HG03439 (cell line): ENCODE measurements at regions not wholly inside any gene's neighbourhood (a gene's known extent, or its start where the extent isn't known, plus 50 kb on each side); places are given as distances from the start of the nearest gene placed in this dataset.
"Not testable (repeated sequence)": the region's sequence is repeated elsewhere in the genome, so short reads cannot be mapped to it uniquely, and the experiment has no call there.

Experiments
- ATAC-seq: cut with Tn5 transposase; IDR thresholded peaks from one replicate; pipeline ENCODE4 v1.9.1; 2021; ENCODE audit warnings: mild to moderate bottlenecking, moderate library complexity; ENCODE audit not compliant: unreplicated experiment

DNA sequence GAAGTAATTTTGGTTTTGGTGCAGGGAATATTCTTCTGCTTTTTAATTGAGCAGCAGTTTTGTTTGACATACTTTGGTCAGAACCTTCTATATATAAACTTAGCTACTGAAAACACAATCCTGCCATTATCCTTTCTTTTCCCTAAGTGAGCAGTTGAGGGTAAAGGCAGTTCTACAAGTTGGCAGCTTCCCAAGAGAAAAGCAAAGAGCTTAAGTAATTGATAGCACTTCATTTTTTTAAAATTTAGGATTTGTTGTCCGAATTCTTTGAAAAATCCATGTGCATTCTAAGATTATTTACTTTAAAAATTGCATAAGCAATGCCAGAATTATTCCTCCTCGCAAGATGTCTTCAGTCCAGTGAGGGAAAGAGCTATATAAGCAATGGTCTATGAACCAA, 1394.1 kb downstream of the FAM181B start:
- no peak for ATAC-seq

GRCh38 chr11:81337756-81338155, 1395.9 kb downstream of the FAM181B start:
- ATAC-seq = no peak

DNA sequence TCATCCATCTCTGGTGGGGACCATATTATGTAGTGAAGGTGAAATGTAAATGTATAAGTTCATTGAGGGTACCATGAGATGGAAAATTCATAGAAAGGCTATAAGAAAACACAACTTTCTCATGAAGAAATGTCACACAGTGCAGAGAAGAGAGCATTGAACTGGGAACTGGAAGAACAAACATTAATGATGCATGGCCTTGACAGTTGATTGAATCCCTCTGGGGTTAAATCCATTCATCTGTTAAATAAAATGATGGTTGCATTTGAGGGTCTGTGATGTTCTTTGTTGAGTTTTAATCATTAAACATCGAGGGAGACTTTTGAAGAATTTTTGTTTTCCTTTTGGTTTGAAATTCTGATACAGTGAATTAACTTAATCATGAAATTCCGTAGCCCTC, 1401.4 kb downstream of the FAM181B start:
- ATAC-seq = no peak

DNA sequence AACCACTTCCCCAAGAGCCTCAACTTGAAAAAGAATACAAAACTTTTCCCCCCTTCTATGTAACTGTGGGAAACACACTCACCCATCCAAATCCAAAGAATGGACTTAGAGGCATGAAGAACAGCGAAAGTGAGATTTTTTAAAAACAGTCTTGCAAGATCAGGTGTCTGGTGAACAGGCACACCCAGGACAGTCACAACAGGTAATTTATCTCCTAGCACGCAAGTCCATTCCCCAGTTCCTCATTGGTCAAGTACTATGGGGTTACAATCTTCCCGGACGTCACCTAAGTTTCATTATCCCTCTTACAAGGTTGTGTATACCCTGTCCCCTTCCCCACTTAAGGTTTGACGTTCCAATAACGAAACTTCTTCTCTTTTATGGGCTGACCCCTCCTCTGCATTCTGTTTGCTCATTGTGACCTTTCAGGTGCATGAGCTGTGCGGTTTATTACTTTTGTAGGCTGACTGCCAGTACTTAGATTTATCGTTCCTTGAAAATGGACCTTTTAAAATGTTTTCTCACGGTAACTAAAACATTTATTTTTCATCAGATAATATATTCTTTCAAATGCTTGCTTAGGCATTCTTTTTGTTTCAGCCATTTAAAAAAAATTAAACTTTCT, 1401.9 kb downstream of the FAM181B start:
- no peak for ATAC-seq

DNA sequence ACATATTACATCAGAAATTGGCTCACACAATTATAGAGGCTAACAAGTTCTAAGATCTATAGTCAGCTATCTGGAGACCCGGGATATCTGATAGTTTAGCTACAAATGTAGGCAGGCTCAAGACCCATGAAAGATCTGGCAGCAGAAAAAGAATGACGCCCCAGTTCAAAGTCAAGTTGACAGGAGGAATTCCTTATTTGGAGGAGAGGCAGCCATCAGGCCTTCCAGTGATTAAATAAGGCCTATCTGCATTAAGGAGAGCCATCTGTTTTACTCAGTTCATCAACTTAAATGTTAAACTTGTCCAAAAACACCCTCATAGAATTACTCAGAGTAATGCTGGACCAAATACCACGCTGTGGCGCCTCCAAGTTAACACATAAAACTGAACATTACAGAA, 1402.6 kb downstream of the FAM181B start:
- ATAC-seq = no peak

GRCh38 chr11:81303038-81303664, 1430.5 kb downstream of the FAM181B start:
- ATAC-seq = no peak

DNA sequence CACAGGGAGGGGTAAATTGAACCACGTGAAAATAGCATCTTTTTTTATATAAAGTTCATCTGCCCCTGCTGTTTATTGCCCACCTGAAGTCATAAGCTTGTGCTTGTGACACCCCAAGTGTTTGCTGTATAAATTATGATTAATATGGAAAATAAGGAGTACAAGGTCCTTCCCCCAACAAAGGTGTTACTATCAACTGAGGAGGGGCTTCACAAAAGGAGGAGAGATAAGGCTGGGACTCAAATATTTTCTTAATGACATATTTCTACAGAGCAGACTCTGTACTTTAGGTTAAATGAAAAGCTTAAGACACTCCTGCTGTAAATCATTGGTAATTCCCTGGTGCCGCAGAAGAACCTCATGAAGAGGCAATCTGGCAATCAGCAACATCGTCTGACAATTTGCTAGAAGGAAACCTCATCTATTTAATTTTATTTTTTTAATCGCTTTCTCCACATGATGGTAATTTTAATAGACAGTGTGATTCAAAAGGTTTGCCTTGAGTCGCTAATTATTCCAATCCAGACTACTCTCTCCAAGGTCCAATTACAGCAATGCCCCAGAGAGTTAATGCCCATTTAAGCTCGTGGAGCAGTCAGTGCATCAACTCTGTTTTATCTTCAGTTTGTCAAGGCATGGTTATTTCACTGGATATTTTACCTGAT, 1432.4 kb downstream of the FAM181B start:
- no peak for ATAC-seq

GRCh38 chr11:81286959-81287358, 1446.7 kb downstream of the FAM181B start:
- no peak for ATAC-seq

DNA sequence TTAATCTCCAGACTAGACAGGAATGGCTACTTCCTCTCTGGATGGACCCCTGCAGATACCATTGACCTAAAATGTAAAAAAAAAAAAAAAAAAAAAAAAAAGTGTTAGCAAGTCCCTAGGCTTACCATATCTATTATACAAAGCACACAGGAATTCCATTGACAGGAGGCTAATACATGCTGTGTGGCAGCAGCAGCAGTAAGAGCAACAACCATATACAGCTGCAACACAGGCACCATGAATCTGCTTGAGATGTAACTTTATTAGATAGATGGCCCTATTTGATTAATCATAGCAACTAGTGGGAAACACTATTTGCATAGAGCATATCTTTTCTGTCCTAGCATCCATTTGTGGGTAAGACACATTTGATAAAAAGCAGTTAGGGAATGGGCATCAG, 1447.1 kb downstream of the FAM181B start:
- ATAC-seq = no peak

- not testable (repeated sequence) for ATAC-seq
Observed at GRCh38 chr11:81280228-81280627, 1453.4 kb downstream of the FAM181B start.

- no peak for ATAC-seq
Observed at GRCh38 chr11:81278991-81279390, 1454.7 kb downstream of the FAM181B start.

DNA sequence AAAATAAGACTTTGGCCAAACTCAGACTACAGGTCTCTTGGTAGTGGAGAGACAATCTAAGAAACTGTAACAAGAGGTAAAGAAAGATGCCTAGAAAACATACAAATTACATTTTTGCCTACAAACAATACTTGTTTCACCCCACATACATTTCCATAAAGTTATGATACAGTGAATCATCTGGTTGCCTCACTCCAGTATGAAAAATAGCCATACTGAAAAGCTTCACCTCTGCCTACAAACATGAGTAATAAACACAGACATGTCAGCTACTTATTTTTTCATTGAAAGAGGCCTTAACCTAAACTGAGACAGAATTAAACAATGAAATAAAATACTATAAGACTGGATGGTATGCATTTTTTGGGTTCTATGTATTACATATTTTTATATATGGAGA, 1463.0 kb downstream of the FAM181B start:
- ATAC-seq = no peak

- no peak for ATAC-seq
Observed at GRCh38 chr11:81267246-81267645, 1466.4 kb downstream of the FAM181B start.

GRCh38 chr11:81259471-81259870, 1474.2 kb downstream of the FAM181B start:
- no peak for ATAC-seq

DNA sequence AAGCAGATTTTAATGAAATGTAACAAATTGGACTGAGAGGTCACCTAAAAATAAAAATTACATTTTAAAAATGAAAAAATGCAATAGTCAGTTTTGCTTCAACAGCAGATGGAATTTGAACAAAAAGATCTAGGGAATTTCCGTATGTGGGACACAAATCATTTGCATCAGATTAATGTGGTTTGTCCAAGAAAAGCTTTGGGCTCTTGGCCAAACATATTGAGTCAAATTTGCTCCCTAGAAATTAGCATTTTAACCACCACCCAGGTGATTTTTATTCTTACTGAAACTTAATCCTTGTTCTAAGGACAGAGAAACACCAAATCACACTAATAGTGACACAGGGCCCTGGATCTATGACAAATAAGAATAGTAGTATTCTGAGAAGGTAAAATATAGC, 1477.8 kb downstream of the FAM181B start:
- no peak for ATAC-seq

DNA sequence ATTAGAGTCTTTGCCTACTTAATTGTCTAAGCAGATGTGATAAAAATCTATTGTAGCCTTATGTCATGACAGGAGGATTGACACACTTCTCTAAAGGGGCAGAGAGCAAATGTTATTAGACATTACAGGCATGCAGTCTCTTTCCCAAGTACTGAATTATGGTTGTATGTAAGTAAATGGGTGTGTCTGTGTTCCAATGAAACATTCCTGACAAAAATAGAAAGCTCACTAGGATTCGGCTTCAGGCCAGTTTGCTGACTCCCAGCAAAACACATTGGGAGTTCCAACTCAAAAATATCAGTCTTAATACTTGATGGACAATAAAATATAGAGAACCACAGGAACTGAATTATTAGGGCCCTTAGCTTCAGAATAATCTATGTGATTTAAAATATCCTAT, 1480.4 kb downstream of the FAM181B start:
- ATAC-seq = no peak

GRCh38 chr11:81246941-81247340, 1486.7 kb downstream of the FAM181B start:
- ATAC-seq = no peak

DNA sequence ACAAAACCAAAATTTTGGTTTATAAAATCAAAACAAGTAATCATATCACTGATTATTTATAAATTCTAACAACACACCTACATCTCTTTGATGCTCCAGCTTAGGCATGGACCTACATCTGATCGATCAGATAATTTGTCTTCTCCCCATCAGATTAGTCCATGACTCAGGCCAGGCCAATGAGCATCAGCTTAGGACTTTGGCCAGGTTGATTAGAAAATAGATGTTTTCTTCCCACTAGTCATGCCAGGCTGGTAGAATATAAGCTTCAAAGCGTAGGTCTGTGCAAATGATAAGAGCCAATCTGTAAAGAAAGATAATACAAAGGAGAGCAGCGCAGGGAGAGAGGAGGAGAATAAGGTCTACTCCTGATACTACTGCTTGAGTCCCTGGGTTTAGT, 1487.9 kb downstream of the FAM181B start:
- ATAC-seq = no peak

DNA sequence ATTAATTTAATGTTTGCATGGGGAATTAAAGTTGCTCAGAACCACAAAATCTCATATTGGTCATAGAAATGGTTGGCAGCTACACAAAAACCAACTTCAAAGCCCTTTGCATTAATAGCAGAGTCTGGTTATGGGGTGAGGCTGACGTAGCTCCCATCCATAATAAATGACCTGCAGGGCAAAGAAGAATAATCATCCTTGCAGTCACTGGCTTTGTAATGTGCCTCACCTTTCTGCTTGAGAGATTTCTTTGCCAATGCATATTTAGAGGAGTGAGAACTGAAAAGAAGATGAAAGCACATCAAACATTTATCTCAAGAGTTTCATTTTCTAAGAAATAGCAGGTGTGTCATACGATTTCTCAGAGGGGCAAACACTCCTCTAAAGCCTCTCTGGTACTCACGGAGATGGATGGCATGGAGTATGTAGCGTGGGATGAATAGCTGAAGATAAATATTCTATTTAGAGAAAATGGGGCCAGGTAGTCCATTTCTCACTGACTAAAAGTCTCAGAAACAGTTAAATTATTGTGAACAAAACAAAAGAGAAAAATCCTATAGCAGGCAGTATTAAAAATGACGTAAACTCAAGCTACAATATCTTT, 1491.9 kb downstream of the FAM181B start:
- ATAC-seq = no peak

DNA sequence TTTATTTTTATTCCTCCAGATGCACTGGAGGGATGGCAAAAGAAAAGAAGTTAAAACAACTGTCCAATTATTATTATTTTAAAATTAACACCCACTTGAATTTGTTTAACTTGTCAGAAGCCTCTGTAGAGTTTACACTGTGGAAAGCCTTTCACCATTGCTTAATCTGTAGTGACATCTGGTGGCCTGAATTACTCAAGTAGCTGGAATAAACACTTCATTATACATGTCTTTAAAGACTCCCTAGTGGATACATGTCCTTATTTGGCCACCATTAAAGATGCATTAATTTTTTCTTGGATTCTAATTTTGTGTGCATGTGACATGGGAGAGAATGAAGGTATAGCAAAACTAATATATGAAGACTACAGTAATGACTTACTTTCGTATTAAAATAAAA, 1496.5 kb downstream of the FAM181B start:
- ATAC-seq = no peak

GRCh38 chr11:81227409-81227808, 1506.3 kb downstream of the FAM181B start:
- ATAC-seq = not testable (repeated sequence)

- no peak for ATAC-seq
Observed at GRCh38 chr11:81224396-81224795, 1509.3 kb downstream of the FAM181B start.
